Renal cortical epithelial cell (primary cell): ENCODE measurements at regions not wholly inside any gene's neighbourhood (a gene's known extent, or its start where the extent isn't known, plus 50 kb on each side); places are given as distances from the start of the nearest gene placed in this dataset.

Experiments
- DNase-seq: peaks from one replicate; pipeline ENCODE4 v3.0.0-alpha.2; 2011; ENCODE audit warnings: low read depth

- DNase-seq: no peak
These were observed 190.1 kb downstream of the HLX start for GRCh38 chr1:221069178-221069903.

- no peak for DNase-seq
These were observed 190.7 kb downstream of the HLX start for GRCh38 chr1:221069986-221070385.

- no peak for DNase-seq
These were observed 192.5 kb downstream of the HLX start for GRCh38 chr1:221071777-221072176.

DNA sequence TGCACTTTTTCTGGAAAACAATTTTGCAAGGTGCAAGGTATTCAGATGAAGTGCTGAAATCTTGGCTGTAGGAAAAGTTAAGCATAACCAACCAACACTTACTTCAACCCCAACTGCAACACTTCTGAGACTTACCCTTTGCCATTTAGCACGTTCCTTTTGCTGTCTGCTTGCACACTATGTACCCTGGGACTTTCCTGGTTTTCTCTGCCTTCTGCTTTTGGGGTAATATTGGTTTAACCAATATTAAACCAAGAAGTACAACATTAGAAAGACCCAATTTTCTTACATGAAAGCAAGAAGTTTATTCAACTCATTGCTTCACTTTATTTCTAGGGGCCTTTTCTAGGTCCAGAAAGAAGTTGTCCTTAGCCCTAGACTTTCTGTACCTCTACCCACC is 193.0 kb downstream of the HLX start:
- no peak for DNase-seq

- DNase-seq: peak; percentile 70
These were observed 195.1 kb downstream of the HLX start for GRCh38 chr1:221074332-221074731.

DNA sequence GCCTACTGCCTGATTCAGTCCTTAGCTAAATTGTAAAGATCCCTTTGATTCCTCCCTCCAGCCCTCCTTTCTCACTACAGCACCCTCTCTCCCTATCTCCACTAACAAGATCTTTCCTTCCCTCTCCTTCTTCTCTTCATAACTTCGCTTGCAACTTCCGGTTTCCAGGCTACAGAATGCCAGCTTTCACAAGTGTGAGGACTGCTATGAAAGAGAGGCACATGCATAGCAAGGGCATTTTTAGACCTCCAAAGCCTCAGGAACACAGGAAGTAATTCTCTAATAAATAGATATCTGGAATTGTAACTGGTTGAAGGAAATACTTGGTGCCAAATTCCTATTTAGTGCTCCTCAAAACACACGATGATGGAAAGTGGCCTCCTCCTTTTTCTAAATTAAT is 196.7 kb downstream of the HLX start:
- no peak for DNase-seq

GRCh38 chr1:221076391-221076811 is 197.2 kb downstream of the HLX start:
- DNase-seq: no peak

DNA sequence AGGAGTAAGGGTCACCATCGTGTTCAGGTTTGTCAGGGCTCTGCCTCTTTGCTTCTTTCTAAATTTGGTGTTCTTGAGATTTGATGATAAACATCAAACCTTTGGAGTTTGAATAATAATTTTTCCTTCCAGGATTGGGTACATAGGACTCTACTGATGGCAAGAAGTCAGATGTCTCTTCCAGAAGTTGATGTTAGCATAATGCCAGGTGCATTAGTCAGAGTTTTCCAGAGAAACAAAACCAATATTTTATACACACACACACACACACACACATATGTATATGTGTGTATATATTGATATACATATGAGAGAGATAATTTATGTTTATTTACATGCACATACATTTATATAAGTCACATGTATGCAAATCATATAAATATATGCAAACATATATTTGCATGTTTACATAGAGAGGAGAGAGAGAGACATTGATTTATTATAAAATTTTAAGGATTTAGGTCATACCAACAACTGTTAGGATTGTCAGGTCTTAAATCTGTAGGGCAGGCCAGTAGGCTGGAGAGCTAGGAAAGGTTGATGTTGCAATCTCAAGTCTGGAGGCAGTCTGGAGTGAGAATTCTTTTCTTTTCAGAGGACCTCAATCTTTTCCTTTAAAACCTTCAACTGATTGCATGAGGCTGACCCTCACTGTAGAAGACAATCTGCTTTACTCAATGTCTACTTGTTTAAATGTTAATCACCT is 199.2 kb downstream of the HLX start:
- no peak for DNase-seq

DNA sequence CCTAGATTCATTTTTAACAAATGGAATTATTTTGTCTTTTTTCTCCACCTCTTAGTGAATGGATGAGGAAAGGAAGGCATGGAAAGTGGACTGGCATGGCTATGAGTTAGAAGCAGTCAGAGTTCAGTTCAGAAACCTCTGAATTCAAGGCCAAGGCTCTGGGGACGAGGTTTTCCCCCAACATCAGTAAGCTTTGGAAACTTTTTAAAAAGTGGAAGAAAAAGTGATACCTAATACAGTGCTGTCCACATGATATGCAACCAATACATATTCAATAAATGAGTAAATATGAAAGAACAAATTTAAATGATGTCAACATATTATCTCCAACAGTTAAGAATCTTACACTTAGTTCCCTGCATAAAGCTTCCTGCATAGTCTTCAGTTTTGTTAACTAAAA is 204.7 kb downstream of the HLX start:
- DNase-seq: no peak

GRCh38 chr1:221084681-221085080 is 205.4 kb downstream of the HLX start:
- no peak for DNase-seq

DNA sequence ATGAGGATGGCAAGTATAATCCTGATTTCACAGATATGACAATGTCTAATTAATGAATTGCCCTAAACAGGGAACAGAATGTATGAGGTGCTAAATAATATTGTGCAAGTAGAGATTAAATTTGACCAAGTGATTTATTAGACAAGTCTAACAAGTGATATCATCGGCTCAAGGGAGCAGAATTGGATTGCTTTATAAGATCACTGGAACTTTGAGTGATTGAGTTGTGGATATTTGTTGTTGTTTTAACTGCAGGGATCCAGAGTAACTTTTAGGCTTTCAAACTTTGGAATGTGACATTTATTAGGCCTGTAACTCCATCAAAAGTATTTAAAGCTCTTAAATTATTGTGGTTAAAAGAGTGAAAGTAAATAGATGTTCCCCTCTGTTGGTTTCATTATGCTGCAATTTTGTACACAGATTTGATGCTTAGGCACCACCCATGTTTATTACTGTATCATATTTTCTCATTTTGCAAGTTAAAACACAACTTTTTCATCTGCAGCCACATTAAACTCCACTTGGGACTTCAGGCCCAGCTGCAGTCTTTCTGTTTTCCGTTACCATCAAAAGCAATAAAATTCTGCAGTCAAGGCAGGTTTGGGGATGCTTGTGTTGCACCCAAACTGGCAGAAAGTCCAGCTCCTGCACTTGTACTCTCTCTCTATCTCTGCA is 206.6 kb downstream of the HLX start:
- no peak for DNase-seq

DNA sequence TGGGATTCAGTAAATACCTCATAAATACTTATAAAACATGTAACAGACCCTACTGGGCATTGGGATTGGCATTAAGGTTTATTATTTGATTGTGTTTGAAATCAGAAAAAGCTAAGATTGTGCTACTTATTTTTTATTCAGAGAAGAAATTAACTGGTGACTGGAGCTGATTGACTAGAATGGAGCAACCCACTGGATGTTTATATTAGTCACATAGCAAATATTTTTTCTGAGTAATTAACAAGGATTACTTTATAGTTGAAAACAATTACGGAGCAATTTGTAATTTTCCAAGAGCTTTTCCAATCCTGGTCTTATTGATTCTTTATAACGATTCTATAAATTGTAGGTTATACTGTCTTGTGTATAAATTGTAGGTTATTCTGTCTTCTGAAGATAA is 208.7 kb downstream of the HLX start:
- no peak for DNase-seq

DNA sequence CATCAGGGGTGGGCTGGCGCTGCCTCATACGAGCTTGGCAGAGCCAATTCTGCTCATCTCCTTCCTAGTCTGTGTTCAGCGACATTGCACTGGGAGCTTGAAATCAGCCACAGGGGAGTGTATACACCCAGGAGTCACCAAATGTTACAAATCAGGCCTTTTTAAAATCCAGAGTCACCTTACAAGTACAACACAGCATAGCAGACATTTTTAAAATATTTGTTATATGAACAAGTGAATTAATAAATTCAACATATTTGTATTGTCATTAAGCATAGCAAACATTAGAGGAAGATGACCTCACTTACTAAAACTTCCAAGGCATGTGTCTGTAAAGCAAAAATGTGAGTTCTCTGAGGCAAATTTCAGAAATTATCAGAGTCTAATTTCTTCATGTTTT is 210.0 kb downstream of the HLX start:
- DNase-seq: peak; percentile 48

DNA sequence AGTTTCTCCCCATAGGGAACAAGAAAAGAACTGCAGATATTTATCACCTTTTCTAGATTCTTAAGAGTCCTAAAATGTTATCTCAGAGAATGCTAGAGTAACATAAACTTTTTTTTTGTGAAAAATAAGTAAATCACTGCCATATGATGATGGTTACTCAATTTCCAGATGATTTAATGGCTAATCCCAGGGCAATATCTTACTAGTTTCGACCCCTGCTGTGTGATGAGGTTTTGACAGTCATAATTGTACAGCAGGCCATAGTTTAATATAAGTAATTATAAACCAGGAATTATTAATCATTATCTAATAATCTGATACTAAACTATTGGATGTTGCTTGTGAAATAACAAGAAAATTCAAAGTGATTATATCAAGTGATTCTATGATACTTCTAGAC is 210.6 kb downstream of the HLX start:
- DNase-seq: no peak

- no peak for DNase-seq
These were observed 214.9 kb downstream of the HLX start for GRCh38 chr1:221093903-221094791.

GRCh38 chr1:221097479-221098281 is 218.4 kb downstream of the HLX start:
- peak; percentile 97 for DNase-seq

DNA sequence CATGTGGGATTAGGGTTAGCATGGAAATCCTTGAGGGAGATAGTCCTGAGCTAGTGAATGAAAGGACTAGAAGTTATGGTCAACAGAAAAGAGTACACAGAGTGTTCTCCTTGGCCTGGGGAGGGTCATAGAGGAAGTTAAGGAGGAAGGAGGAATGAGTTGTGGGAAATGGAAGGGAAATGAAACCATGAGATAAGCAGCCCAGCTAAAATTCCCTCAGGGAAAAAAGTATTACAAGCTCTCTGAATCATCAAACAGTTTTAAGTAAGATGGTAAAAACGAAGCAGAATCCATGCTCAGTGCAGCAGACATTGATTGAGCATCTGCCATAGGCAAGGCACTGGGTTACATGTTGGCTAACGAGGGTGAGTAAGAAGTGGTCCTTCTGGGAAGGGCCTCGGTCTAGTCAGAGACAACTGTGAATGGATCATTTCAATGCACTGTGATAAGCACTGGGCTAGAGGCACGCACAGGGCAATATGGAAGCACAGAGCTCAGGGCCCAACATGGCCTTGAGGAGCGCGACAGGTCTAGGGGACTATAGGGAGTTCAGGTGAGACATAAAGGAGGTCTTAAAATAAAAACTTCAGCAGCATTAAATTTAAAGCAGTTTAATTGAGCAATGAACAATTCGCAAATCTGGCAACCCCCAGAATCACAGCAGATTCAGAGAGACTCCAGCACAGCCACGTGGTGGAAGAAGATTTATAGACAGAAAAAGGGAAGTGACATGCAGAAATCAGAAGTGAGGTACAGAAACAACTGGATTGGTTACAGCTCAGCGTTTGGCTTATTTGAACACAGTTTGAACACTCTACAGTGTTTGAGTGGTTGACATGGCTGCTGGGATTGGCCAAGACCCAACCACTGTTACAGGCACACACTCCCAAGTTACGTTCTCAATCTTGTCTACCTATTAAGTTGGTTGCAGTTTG is 219.5 kb downstream of the HLX start:
- DNase-seq: peak; percentile 19

- DNase-seq: peak; percentile 89
These were observed 220.7 kb downstream of the HLX start for GRCh38 chr1:221099747-221100595.

DNA sequence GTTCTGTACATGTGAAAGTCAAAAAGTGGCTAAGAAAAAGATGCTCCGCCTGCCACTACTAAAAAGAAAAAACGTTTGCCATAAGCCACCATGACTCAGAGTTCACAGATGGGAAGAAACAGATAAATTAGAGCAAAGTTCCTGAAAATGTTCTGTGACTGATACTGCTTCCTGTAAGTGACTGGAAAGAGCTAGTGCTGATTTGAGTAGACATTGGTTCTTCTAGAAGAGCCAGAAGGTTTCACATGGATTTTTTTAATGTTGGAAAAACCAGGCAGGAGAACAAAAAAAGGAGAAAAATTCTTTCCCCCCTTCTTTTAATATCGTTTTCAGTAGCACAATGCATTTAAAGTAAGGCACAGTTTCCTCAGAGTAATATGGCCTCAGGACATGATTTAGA is 221.4 kb downstream of the HLX start:
- peak; percentile 92 for DNase-seq
